HG02571 (cell line): ENCODE measurements at regions not wholly inside any gene's neighbourhood (a gene's known extent, or its start where the extent isn't known, plus 50 kb on each side); places are given as distances from the start of the nearest gene placed in this dataset.
A peak's percentile ranks its signal among the peaks of the same experiment; 100 is the strongest.
"Not testable (repeated sequence)": the region's sequence is repeated elsewhere in the genome, so short reads cannot be mapped to it uniquely, and the experiment has no call there.

ENCODE experiments used
- ATAC-seq: cut with Tn5 transposase; IDR thresholded peaks from one replicate; pipeline ENCODE4 v1.9.1; 2021; ENCODE audit warnings: mild to moderate bottlenecking, moderate library complexity; ENCODE audit not compliant: unreplicated experiment

DNA sequence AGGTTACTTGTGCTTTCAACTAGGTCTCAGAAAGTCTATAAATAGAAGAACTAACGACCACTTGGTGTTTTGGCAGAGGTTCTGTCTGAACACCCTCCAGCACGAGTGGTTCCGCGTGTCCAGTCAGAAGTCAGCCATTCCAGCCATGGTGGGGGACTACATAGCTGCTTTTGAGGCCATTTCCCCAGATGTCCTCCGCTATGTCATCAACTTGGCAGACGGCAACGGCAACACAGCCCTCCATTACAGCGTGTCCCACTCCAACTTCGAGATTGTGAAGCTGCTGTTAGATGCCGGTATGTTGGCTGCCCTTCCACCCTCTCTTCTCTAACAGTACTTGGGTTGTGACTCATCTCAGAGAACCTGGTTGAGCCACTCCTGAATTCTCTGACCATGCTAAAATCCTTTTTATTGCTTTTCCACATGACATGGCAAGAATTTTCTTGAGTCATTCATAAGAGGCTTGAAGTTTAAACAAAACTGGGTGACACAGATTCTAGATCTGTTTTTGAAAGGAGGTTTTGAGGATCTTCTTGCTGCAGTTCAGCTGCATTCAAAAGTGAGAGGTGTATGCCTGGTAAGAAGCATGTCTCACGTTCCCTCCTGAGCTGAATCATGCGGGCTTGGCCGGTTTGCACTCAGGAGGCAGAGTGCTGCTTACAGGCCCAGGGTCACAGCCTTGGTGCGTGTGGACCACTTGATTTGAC lies 103.1 kb upstream of the DMRT1 start:
- ATAC-seq: no peak

GRCh38 chr9:739362-739761 lies 102.1 kb upstream of the DMRT1 start:
- no peak for ATAC-seq

GRCh38 chr9:740221-740620 lies 101.3 kb upstream of the DMRT1 start:
- no peak for ATAC-seq

- no peak for ATAC-seq
Measured at GRCh38 chr9:742104-742503, 99.4 kb upstream of the DMRT1 start.

GRCh38 chr9:742914-743589 lies 98.4 kb upstream of the DMRT1 start:
- no peak for ATAC-seq

DNA sequence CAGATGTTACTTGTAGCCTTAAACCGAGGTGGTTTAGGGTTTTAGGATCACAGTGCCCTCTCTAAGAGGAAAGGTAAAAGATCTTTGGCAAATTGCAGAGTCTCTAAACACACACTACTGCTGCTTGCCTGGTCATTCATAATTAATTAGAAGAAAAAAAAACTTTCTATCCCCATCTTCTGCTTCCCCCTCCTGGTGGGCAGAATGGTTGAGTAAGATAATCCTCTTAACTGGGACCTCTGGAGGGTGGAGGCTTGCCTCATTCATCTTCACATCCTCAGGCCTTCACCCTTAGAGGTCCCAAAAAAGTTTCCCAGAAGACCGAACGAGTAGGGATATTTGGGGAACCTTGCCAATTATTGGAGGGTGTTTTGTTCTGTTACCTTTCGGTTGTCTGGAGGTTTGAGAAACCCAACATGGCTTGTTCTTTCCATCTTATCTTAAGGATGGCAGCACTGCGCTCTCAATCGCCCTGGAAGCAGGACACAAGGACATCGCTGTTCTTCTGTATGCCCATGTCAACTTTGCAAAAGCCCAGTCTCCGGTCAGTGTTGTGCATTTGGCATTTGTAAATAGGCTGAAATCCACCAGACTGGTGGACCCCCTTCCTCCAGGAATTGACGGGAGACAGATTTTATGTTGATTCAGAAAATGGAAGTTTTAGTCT lies 97.3 kb upstream of the DMRT1 start:
- ATAC-seq: no peak

GRCh38 chr9:744790-745484 lies 96.6 kb upstream of the DMRT1 start:
- ATAC-seq: no peak

DNA sequence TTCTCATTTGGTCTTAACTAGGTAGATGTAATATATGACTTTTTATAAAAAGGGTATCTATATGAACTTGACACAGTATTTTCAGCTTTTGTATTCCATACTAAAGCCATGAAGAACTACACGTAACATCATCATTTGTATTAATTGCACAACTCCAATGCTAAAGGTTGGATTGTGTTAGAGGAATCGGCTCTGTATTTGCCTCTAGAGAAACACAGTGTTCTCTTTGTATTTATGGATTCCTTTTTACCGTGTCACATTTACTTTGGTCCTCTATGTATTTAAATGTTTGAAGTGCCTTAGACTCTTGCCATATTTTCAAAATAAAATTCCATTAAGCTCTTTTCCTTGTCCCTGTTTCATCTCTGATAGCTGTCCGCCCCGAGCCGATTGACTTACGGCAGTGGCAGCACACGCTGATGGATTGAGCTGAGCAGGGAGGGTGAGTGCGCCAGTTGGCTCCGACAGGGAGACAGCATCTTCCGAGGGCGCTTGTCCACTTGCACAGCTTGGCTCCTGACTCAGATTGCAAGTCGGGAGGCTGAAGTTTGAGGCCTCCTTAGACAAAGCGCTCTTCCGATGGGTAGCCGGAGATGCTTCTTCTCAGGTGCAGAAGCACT lies 95.6 kb upstream of the DMRT1 start:
- ATAC-seq: no peak

DNA sequence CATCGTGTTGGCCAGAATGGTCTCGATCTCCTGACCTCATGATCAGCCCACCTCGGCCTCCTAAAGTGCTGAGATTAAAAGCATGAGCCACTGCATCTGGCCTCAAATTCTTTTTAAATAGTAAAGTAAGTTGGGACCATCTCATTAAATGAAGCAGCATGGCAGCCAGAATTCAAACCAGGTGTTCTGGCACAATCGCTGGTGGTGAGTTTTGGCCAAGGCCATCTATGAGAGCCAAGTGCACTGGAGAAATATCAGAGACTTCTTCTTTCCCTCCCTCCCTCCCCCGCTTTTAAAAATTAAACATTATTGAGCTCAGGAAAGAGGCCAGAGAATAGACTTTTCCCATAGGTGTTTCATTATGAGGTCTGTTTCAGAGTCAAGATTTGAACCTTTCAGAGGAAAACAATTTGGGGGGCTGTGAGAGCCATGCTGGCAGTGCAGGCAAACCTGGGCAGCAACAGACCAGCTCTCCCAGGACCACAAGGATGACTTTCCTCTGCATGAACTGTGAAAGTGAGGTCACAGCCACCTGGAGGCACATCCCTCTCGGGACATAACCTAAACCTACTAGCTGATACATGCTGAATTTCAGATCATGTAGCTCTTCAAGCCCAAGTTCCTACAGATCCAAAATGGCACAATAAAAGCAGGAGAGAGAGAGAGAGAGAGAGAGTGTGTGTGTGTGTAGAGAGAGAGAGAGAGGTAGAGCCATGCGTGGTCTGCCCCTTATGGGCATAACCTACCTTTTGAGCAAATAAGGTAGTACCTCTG lies 94.6 kb upstream of the DMRT1 start:
- ATAC-seq: no peak

GRCh38 chr9:747567-747966 lies 93.9 kb upstream of the DMRT1 start:
- ATAC-seq: no peak

DNA sequence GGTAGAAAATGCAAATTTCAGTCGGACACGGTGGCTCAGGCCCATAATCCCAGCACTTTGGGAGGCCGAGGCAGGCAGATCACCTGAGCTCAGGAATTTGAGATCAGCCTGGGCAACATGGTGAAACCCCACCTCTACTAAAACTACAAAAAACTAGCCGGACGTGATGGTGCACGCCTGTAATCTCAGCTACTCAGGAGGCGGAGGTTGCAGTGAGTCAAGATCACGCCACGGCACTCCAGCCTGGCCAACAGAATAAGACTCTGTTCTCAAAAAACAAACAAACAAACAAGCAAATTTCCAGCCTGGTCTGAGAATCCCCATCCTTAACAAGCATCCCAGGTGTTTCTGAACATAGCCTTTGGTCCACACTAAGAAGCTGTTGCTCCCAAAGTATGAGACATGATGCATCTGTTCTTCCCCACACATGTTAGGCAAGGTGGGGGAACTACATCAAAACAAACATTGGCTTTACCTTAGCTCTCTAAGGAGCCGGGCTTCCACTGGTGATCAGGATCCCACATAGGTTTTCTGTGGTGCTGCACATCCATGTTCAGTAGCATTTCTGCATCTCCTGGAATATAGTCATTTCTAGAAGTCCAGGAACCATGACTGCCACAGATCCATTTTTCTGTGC lies 92.5 kb upstream of the DMRT1 start:
- no peak for ATAC-seq

- no peak for ATAC-seq
Measured at GRCh38 chr9:749716-750115, 91.8 kb upstream of the DMRT1 start.

- ATAC-seq: no peak
Measured at GRCh38 chr9:750249-750967, 91.1 kb upstream of the DMRT1 start.

DNA sequence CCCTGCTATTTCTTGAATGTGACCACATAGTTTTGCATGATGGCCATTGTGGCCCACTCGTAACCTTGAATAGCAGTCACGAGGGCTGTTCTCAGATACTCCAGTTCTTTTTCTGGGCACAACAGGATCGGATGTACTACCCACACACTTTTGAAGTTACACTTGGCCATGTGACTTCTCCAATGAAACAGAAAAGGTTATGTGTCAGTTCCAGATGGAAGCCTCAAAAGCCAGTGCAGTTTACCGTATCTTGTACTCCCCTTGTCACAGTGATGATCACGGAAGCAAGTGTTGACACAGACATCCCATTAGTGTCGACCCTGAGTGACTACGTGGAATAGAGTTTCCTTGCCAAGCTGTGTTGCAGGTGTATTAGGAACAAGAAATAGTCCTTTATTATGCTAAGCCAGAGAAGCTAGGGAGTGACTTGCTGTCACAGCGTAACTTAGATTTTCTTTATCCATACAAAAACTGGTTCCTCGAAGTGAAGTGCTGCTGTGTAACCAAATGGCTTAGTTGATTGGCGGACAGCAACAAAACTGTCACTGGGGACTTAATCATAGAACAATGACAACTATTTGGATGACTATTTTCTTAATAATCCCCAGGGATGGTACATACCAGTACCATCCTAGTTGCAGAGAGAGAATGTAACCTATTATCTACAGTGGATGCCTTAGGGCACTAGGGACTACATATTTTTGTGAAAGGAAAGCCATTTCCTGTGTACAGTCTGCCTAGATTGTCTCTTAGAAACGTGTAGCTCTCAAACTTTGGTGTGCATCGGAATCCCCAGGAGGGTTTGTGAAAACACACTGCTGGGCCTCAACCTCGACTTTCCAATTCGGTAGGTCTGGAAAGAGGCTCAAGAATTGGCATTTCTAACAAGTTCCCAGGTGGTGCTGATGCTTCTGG lies 90.1 kb upstream of the DMRT1 start:
- ATAC-seq: peak; percentile 69

GRCh38 chr9:752201-752600 lies 89.3 kb upstream of the DMRT1 start:
- no peak for ATAC-seq

DNA sequence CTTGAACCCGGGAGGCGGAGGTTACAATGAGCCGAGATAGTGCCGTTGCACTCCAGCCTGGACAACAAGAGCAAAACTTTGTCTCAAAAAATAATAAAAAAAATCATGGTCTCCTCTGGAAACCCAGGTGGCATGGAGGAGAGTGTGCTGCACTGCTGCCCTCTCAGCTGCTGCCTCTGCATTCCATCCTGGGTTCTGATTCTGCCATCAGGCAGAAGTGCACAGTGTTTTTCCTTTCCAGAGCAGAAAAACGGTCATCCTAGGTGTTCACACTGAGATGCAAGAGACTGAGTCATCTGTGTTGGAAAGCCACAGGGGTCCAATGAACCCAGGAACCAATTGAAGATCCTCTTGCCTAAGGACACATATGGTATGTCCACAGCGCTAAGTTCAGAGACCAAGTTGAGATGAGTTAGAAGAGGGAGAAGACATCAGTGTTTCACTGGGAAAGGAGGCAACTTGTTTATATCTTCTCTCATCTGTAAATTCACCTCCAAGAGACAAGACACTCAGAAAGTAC lies 88.8 kb upstream of the DMRT1 start:
- ATAC-seq: no peak

DNA sequence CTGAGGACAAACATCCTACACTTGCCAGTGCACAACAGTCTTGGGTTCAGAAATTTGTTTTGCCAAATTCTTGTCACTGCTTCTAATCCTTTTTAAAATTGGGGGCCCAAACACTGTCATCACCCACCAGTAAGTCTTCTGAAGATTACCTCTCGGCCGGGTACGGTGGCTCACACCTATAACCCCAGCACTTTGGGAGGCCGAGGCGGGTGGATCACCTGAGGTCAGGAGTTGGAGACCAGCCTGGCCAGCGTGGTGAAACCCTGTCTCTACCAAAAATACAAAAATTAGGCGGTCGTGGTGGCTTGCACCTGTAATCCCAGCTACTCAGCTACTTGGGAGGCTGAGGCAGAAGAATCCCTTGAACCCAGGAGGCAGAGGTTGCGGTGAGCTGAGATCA lies 87.8 kb upstream of the DMRT1 start:
- not testable (repeated sequence) for ATAC-seq
